Suppressor macrophage (primary cell): ENCODE measurements at regions not wholly inside any gene's neighbourhood (a gene's known extent, or its start where the extent isn't known, plus 50 kb on each side); places are given as distances from the start of the nearest gene placed in this dataset.

ENCODE experiments used
- DNase-seq, 4 experiments: peaks; one replicate each; pipeline ENCODE4 v3.0.0-alpha.2; 2020 to 2022

GRCh38 chr3:150117076-150117475 is 146.4 kb upstream of the PFN2 start:
- DNase-seq = no peak

- DNase-seq = no peak
Observed at GRCh38 chr3:150116196-150116595, 145.5 kb upstream of the PFN2 start.

- DNase-seq = no peak
Observed at GRCh38 chr3:150114873-150115540, 144.3 kb upstream of the PFN2 start.

- no peak for DNase-seq
Observed at GRCh38 chr3:150114273-150114672, 143.6 kb upstream of the PFN2 start.

- DNase-seq = no peak
Observed at GRCh38 chr3:150110097-150110496, 139.4 kb upstream of the PFN2 start.

GRCh38 chr3:150107429-150108175 is 136.9 kb upstream of the PFN2 start:
- DNase-seq = no peak

GRCh38 chr3:150106740-150107428 is 136.2 kb upstream of the PFN2 start:
- no peak for DNase-seq

- DNase-seq = no peak
Observed at GRCh38 chr3:150105886-150106612, 135.4 kb upstream of the PFN2 start.

- DNase-seq = no peak
Observed at GRCh38 chr3:150105025-150105424, 134.3 kb upstream of the PFN2 start.

- no peak for DNase-seq
Observed at GRCh38 chr3:150104564-150104963, 133.9 kb upstream of the PFN2 start.

- no peak for DNase-seq
Observed at GRCh38 chr3:150101016-150101415, 130.3 kb upstream of the PFN2 start.

- DNase-seq = no peak
Observed at GRCh38 chr3:150098621-150099020, 127.9 kb upstream of the PFN2 start.

- no peak for DNase-seq
Observed at GRCh38 chr3:150097588-150097890, 126.8 kb upstream of the PFN2 start.

- no peak for DNase-seq
Observed at GRCh38 chr3:150096700-150097587, 126.2 kb upstream of the PFN2 start.

GRCh38 chr3:150094150-150094933 is 123.6 kb upstream of the PFN2 start:
- DNase-seq = no peak

- DNase-seq = no peak
Observed at GRCh38 chr3:150091626-150092025, 120.9 kb upstream of the PFN2 start.

- no peak for DNase-seq
Observed at GRCh38 chr3:150090877-150091276, 120.2 kb upstream of the PFN2 start.

- no peak for DNase-seq
Observed at GRCh38 chr3:150090006-150090405, 119.3 kb upstream of the PFN2 start.

- no peak for DNase-seq
Observed at GRCh38 chr3:150084128-150084527, 113.4 kb upstream of the PFN2 start.

- DNase-seq = no peak
Observed at GRCh38 chr3:150083655-150084042, 113.0 kb upstream of the PFN2 start.

- DNase-seq = no peak
Observed at GRCh38 chr3:150082898-150083654, 112.4 kb upstream of the PFN2 start.
